ENCODE measurements at regions not wholly inside any gene's neighbourhood (a gene's known extent, or its start where the extent isn't known, plus 50 kb on each side); places are given as distances from the start of the nearest gene placed in this dataset.

- H3K27me3 ChIP-seq (ENCODE audit: control insufficient read depth, insufficient read depth, low read length), result no peaks in the 10 kb centered on the region
- TF ChIP-seq CTCF (IDR thresholded peaks at IDR 0.05; ENCODE audit: insufficient read depth, low read length, poor library complexity, severe bottlenecking), result no peak
- H3K36me3 ChIP-seq (ENCODE audit: control insufficient read depth, insufficient read depth, low read length), result no peaks in the 10 kb centered on the region
- DNase-seq (ENCODE audit: low read depth), result no peak
- H3K4me3 ChIP-seq (ENCODE audit: low read depth, low read length), result no peak overlapping the region
Measured at GRCh38 chr10:129274748-129275474, 192.1 kb upstream of the MGMT start.

- Histone ChIP-seq H3K4me3 (ENCODE audit: low read depth, low read length) (no peak overlapping the region), H3K27me3 (ENCODE audit: control insufficient read depth, insufficient read depth, low read length) (no peaks in the 10 kb centered on the region), H3K36me3 (ENCODE audit: control insufficient read depth, insufficient read depth, low read length) (no peaks in the 10 kb centered on the region)
- no peak for DNase-seq (ENCODE audit: low read depth)
- no peak for TF ChIP-seq CTCF (IDR thresholded peaks at IDR 0.05; ENCODE audit: insufficient read depth, low read length, poor library complexity, severe bottlenecking)
Measured at GRCh38 chr10:129275886-129276285, 191.2 kb upstream of the MGMT start.

GRCh38 chr10:129277084-129277483 is 190.0 kb upstream of the MGMT start:
- no peak for DNase-seq (ENCODE audit: low read depth)
- no peaks in the 10 kb centered on the region for H3K27me3 ChIP-seq (ENCODE audit: control insufficient read depth, insufficient read depth, low read length)
- no peak for TF ChIP-seq CTCF (IDR thresholded peaks at IDR 0.05; ENCODE audit: insufficient read depth, low read length, poor library complexity, severe bottlenecking)
- no peaks in the 10 kb centered on the region for H3K36me3 ChIP-seq (ENCODE audit: control insufficient read depth, insufficient read depth, low read length)
- no peak overlapping the region for H3K4me3 ChIP-seq (ENCODE audit: low read depth, low read length)

GRCh38 chr10:129277841-129278240 is 189.2 kb upstream of the MGMT start:
- no peak for DNase-seq (ENCODE audit: low read depth)

GRCh38 chr10:129278686-129279085 is 188.4 kb upstream of the MGMT start:
- Histone ChIP-seq H3K4me3 (ENCODE audit: low read depth, low read length) (no peak overlapping the region), H3K36me3 (ENCODE audit: control insufficient read depth, insufficient read depth, low read length) (no peaks in the 10 kb centered on the region), H3K27me3 (ENCODE audit: control insufficient read depth, insufficient read depth, low read length) (no peaks in the 10 kb centered on the region)
- no peak for DNase-seq (ENCODE audit: low read depth)
- TF ChIP-seq CTCF (IDR thresholded peaks at IDR 0.05; ENCODE audit: insufficient read depth, low read length, poor library complexity, severe bottlenecking), result no peak

More at GRCh38 chr10:129277841-129278240, 189.2 kb upstream of the MGMT start:
- H3K36me3 ChIP-seq (ENCODE audit: control insufficient read depth, insufficient read depth, low read length), result no peaks in the 10 kb centered on the region
- H3K27me3 ChIP-seq (ENCODE audit: control insufficient read depth, insufficient read depth, low read length), result no peaks in the 10 kb centered on the region
- no peak overlapping the region for H3K4me3 ChIP-seq (ENCODE audit: low read depth, low read length)
- TF ChIP-seq CTCF (IDR thresholded peaks at IDR 0.05; ENCODE audit: insufficient read depth, low read length, poor library complexity, severe bottlenecking), result no peak

All from kidney epithelial cell (primary cell).